A673 (cell line): ENCODE measurements at regions not wholly inside any gene's neighbourhood (a gene's known extent, or its start where the extent isn't known, plus 50 kb on each side); places are given as distances from the start of the nearest gene placed in this dataset.

Experiments
- BruUV-seq: library from RNA; stranded (reverse); fragments of 400-500 nt; replicated peaks from 2 replicates; lab custom pipeline; 2021; lab: Mats Ljungman, UMichigan
- CTCF ChIA-PET: fragments of 300-600 bp; sonication (Branson Sonifier 250); formaldehyde crosslinking; loops from one replicate; lab custom pipeline; 2022; ENCODE audit warnings: antibody characterized with exemption; lab: Charles Lee
- POLR2A ChIA-PET: fragments of 300-600 bp; sonication (Branson Sonifier 250); formaldehyde crosslinking; loops from one replicate; lab custom pipeline; 2022; ENCODE audit warnings: antibody characterized with exemption; ENCODE audit not compliant: low non-redundant PET; lab: Charles Lee
- DNase-seq: peaks from one replicate; pipeline ENCODE4 v3.0.0-alpha.2; 2015; ENCODE audit warnings: low spot score
- H3K27ac ChIP-seq: fragments of 200-600 bp; sonication (generic); 2 replicates; pipeline ENCODE4 v1.5.1; 2016; ENCODE audit warnings: mixed run types, low read depth, mild to moderate bottlenecking, mixed read lengths, antibody characterized with exemption, low read length; ENCODE audit not compliant: poor library complexity, severe bottlenecking
- H3K27me3 ChIP-seq: fragments of 200-600 bp; sonication (generic); replicated peaks from 2 replicates; pipeline ENCODE4 v1.6.1; 2017; ENCODE audit warnings: mixed run types, low read depth, mild to moderate bottlenecking, mixed read lengths, antibody characterized with exemption, low read length; ENCODE audit not compliant: insufficient read depth, poor library complexity
- H3K36me3 ChIP-seq: fragments of 200-600 bp; sonication (generic); 2 replicates; pipeline ENCODE4 v1.6.1; 2016; ENCODE audit warnings: mixed run types, mild to moderate bottlenecking, mixed read lengths, antibody characterized with exemption, low read length; ENCODE audit not compliant: insufficient read depth, poor library complexity, severe bottlenecking
- H3K4me1 ChIP-seq: fragments of 200-600 bp; sonication (generic); 2 replicates; pipeline ENCODE4 v1.6.1; 2017; ENCODE audit warnings: mixed run types, mild to moderate bottlenecking, mixed read lengths, antibody characterized with exemption, low read length; ENCODE audit not compliant: insufficient read depth, poor library complexity, severe bottlenecking
- H3K4me3 ChIP-seq: fragments of 200-600 bp; sonication (generic); 2 replicates; pipeline ENCODE4 v1.5.1; 2016; ENCODE audit warnings: low read depth, mixed run types, mild to moderate bottlenecking, mixed read lengths, low read length; ENCODE audit not compliant: poor library complexity, severe bottlenecking
- H3K9me3 ChIP-seq: fragments of 200-600 bp; sonication (generic); 2 replicates; pipeline ENCODE4 v1.6.1; 2016; ENCODE audit warnings: mixed run types, low read depth, mild to moderate bottlenecking, mixed read lengths, antibody characterized with exemption, low read length; ENCODE audit not compliant: poor library complexity, severe bottlenecking
- CTCF ChIP-seq: fragments of 300-800, 200-600 bp; sonication (generic); conservative IDR thresholded peaks from 2 replicates; pipeline ENCODE4 v1.5.1; 2017; ENCODE audit warnings: low read depth, mild to moderate bottlenecking, antibody characterized with exemption, low read length, moderate library complexity, mixed read lengths
- EZH2 ChIP-seq: fragments of 200-600 bp; sonication (generic); IDR thresholded peaks from 2 replicates; pipeline ENCODE4 v1.6.1; 2017; ENCODE audit warnings: borderline replicate concordance, low read depth, mild to moderate bottlenecking, mixed read lengths, antibody characterized with exemption, low read length; ENCODE audit not compliant: poor library complexity, severe bottlenecking
- intact Hi-C: fragments of 100-400 bp; cut with micrococcal nuclease; formaldehyde crosslinking; loops from one replicate; pipeline ENCODE4 v1.10.0; 2022; ENCODE audit not compliant: unreplicated experiment

GRCh38 chr9:22700171-22700570 is 253.5 kb downstream of the DMRTA1 start:
- Histone ChIP-seq H3K27me3 (no peaks in the 10 kb centered on the region), H3K27ac (no peak overlapping the region), H3K9me3 (no peaks in the 10 kb centered on the region), H3K36me3 (no peaks in the 10 kb centered on the region), H3K4me3 (no peak overlapping the region), H3K4me1 (no peaks in the 10 kb centered on the region)
- no peak for DNase-seq
- ChIA-PET POLR2A (no interaction called here), CTCF (no interaction called here)
- intact Hi-C loops, result no loop called here
- TF ChIP-seq CTCF (no peak), EZH2 (no peak)
- no TSS peak for BruUV-seq

DNA sequence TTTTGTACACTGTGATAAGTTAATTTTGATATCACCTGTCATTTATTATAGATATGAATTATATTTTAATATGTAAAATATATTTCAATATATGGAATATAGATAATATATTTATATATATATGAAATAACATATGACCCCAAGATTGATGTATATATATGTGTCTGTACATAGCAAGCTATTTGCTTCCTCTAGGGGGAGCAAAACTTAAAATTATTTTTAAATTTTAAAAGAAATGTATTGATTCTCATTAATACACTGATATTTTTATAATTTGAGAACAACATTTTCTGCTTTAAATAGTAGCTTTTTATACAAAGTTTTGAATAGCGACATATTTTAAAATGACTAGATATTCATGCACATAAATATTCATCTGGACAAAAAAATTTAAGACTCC is 272.0 kb downstream of the DMRTA1 start:
- no peaks in the 10 kb centered on the region for H3K4me1 ChIP-seq
- no peaks in the 10 kb centered on the region for H3K27me3 ChIP-seq
- no peak overlapping the region for H3K27ac ChIP-seq
- no peak for DNase-seq
- H3K36me3 ChIP-seq, result no peaks in the 10 kb centered on the region
- no peak overlapping the region for H3K4me3 ChIP-seq
- intact Hi-C loops, result no loop called here
- POLR2A ChIA-PET, result no interaction called here
- BruUV-seq, result no TSS peak
- CTCF ChIA-PET, result no interaction called here
- H3K9me3 ChIP-seq, result no peaks in the 10 kb centered on the region
- TF ChIP-seq CTCF (no peak; the same call in 1 of the 2 replicates), EZH2 (no peak)

- no peak overlapping the region for H3K27ac ChIP-seq
- POLR2A ChIA-PET, result no interaction called here
- no peaks in the 10 kb centered on the region for H3K36me3 ChIP-seq
- intact Hi-C loops, result no loop called here
- no TSS peak for BruUV-seq
- no peaks in the 10 kb centered on the region for H3K27me3 ChIP-seq
- DNase-seq, result no peak
- no peaks in the 10 kb centered on the region for H3K9me3 ChIP-seq
- H3K4me3 ChIP-seq, result no peak overlapping the region
- TF ChIP-seq CTCF (no peak), EZH2 (no peak)
- H3K4me1 ChIP-seq, result no peaks in the 10 kb centered on the region
- CTCF ChIA-PET, result no interaction called here
Measured at GRCh38 chr9:22722492-22722891, 275.9 kb downstream of the DMRTA1 start.
